ENCODE measurements at regions not wholly inside any gene's neighbourhood (a gene's known extent, or its start where the extent isn't known, plus 50 kb on each side); places are given as distances from the start of the nearest gene placed in this dataset.

GRCh38 chr7:19203686-19204085 lies 58.5 kb upstream of the FERD3L start:
- no peak for DNase-seq
- in situ Hi-C loops (cut with HindIII; ENCODE audit: low pct_ligation_motif_present, low pct_unique_long_range_greater_than_20kb, low sequenced_read_pairs): no loop called here

GRCh38 chr7:19202599-19202998 lies 57.4 kb upstream of the FERD3L start:
- in situ Hi-C loops (cut with HindIII; ENCODE audit: low pct_ligation_motif_present, low pct_unique_long_range_greater_than_20kb, low sequenced_read_pairs): no loop called here
- no peak for DNase-seq
